H1 (cell line): ENCODE measurements at regions not wholly inside any gene's neighbourhood (a gene's known extent, or its start where the extent isn't known, plus 50 kb on each side); places are given as distances from the start of the nearest gene placed in this dataset.

ENCODE experiments used
- CTCF ChIA-PET: fragments of 300-600 bp; sonication (Branson Sonifier 250); formaldehyde crosslinking; loops from one replicate; lab custom pipeline; 2021; ENCODE audit not compliant: partially characterized antibody; lab: Charles Lee
- POLR2A ChIA-PET: fragments of 300-600 bp; sonication (Branson Sonifier 250); formaldehyde crosslinking; loops from one replicate; lab custom pipeline; 2021; ENCODE audit warnings: inconsistent platforms; ENCODE audit not compliant: partially characterized antibody; lab: Charles Lee
- DNase-seq, 2 experiments: peaks; one replicate each; pipeline versions ENCODE4 v3.0.0 to v3.0.0-alpha.2; 2010 to 2022; ENCODE audit warnings: low spot score in 2 of 2, low read depth in 1 of 2, mixed read lengths in 1 of 2
- FAIRE-seq: peaks from 2 replicates; lab custom pipeline; 2011; peaks lifted over from hg19 to GRCh38; lab: Jason Lieb, UNC
- H2AFZ ChIP-seq: 2 replicates; pipeline ENCODE4 v1.8.1; 2012; ENCODE audit warnings: low read length, inconsistent platforms
- H2AK5ac ChIP-seq: 2 replicates; pipeline ENCODE4 v1.6.1; 2013; ENCODE audit warnings: low read depth, low read length
- H2BK120ac ChIP-seq: replicated peaks from 2 replicates; pipeline ENCODE3; 2013; ENCODE audit warnings: low read depth, low read length, inconsistent platforms
- H2BK12ac ChIP-seq: 2 replicates; pipeline ENCODE4 v1.6.1; 2013; ENCODE audit warnings: low read depth, low read length
- H2BK15ac ChIP-seq: 2 replicates; pipeline ENCODE4 v1.6.1; 2013; ENCODE audit warnings: low read length
- H2BK20ac ChIP-seq: 2 replicates; pipeline ENCODE4 v1.6.1; 2013; ENCODE audit warnings: low read length
- H2BK5ac ChIP-seq: 2 replicates; pipeline ENCODE4 v1.6.1; 2013; ENCODE audit warnings: low read depth, low read length
- H3K14ac ChIP-seq: 2 replicates; pipeline ENCODE4 v1.6.1; 2013; ENCODE audit warnings: inconsistent platforms; ENCODE audit not compliant: insufficient read length
- H3K18ac ChIP-seq: 2 replicates; pipeline ENCODE4 v1.6.1; 2013; ENCODE audit warnings: low read length; ENCODE audit errors: extremely low read depth
- H3K23ac ChIP-seq: 2 replicates; pipeline ENCODE4 v1.6.1; 2013; ENCODE audit warnings: inconsistent platforms; ENCODE audit not compliant: insufficient read length
- H3K23me2 ChIP-seq: 2 replicates; pipeline ENCODE4 v1.6.1; 2013; ENCODE audit warnings: low read depth, low read length
- H3K27ac ChIP-seq: 2 replicates; pipeline ENCODE4 v1.6.1; 2011; ENCODE audit warnings: low read depth, low read length, inconsistent platforms
- H3K27me3 ChIP-seq, 4 experiments: replicated peaks in 1 of 4; 1 replicate in 1 of 4; 2 replicates in 3 of 4; pipeline versions ENCODE4 v1.6.1 to v1.8.1; 2011 to 2013; ENCODE audit warnings: low read length in 3 of 4, mild to moderate bottlenecking in 3 of 4, inconsistent platforms in 2 of 4, mixed read lengths in 2 of 4, moderate library complexity in 1 of 4; ENCODE audit not compliant: control insufficient read depth in 3 of 4, insufficient read depth in 3 of 4; ENCODE audit errors: extremely low read depth in 1 of 4
- H3K36me3 ChIP-seq, 4 experiments: 2 replicates each; pipeline versions ENCODE4 v1.6.1 to v1.8.1; 2011 to 2013; ENCODE audit warnings: mild to moderate bottlenecking in 4 of 4, low read length in 3 of 4, moderate library complexity in 2 of 4, control low read depth in 1 of 4, inconsistent platforms in 1 of 4; ENCODE audit not compliant: insufficient read depth in 4 of 4, control insufficient read depth in 2 of 4
- H3K4ac ChIP-seq: replicated peaks from 2 replicates; pipeline ENCODE3; 2013; ENCODE audit warnings: low read length, low read depth, mixed read lengths, inconsistent platforms; ENCODE audit not compliant: insufficient read length
- H3K4me1 ChIP-seq, 4 experiments: replicated peaks in 1 of 4; 1 replicate in 1 of 4; 2 replicates in 3 of 4; pipeline versions ENCODE4 v1.6.1 to v1.8.1; 2011 to 2013; ENCODE audit warnings: low read length in 3 of 4, inconsistent platforms in 2 of 4, mixed read lengths in 1 of 4; ENCODE audit not compliant: insufficient read depth in 4 of 4, control insufficient read depth in 3 of 4
- H3K4me2 ChIP-seq, 2 experiments: 2 replicates each; pipeline versions ENCODE4 v1.6.1 to v1.8.1; 2011 to 2013; ENCODE audit warnings: low read depth in 2 of 2, low read length in 2 of 2, control low read depth in 1 of 2, inconsistent platforms in 1 of 2, mild to moderate bottlenecking in 1 of 2; ENCODE audit not compliant: insufficient read depth in 1 of 2
- H3K4me3 ChIP-seq, 4 experiments: fragments of 200-600, 300-600 bp in 1 of 4; sonication (generic), shearing (Covaris generic), sonication (Bioruptor Twin) in 1 of 4; 2 replicates each; pipeline versions ENCODE4 v1.5.1 to v1.8.1; 2011 to 2016; ENCODE audit warnings: low read length in 4 of 4, low read depth in 3 of 4, control low read depth in 2 of 4, inconsistent platforms in 2 of 4, mild to moderate bottlenecking in 2 of 4, mixed read lengths in 1 of 4, moderate library complexity in 1 of 4; ENCODE audit not compliant: insufficient read depth in 2 of 4; ENCODE audit errors: extremely low read depth in 1 of 4
- H3K56ac ChIP-seq: replicated peaks from 2 replicates; pipeline ENCODE3; 2013; ENCODE audit warnings: low read depth, mild to moderate bottlenecking, mixed read lengths, low read length, inconsistent platforms; ENCODE audit not compliant: insufficient read length
- H3K79me1 ChIP-seq: 2 replicates; pipeline ENCODE4 v1.6.1; 2013; ENCODE audit warnings: low read depth, low read length, control low read depth
- H3K79me2 ChIP-seq, 2 experiments: 2 replicates each; pipeline versions ENCODE4 v1.6.1 to v1.8.1; 2012 to 2013; ENCODE audit warnings: low read length in 2 of 2, mild to moderate bottlenecking in 2 of 2, inconsistent platforms in 1 of 2; ENCODE audit not compliant: insufficient read depth in 2 of 2, control insufficient read depth in 1 of 2
- H3K9ac ChIP-seq, 4 experiments: replicated peaks in 1 of 4; 1 replicate in 1 of 4; 2 replicates in 3 of 4; pipeline versions ENCODE4 v1.6.1 to v1.8.1; 2011 to 2013; ENCODE audit warnings: low read depth in 3 of 4, low read length in 3 of 4, control low read depth in 2 of 4, mild to moderate bottlenecking in 2 of 4, moderate library complexity in 2 of 4, inconsistent platforms in 1 of 4; ENCODE audit errors: extremely low read depth in 1 of 4
- H3K9me3 ChIP-seq, 2 experiments: 2 replicates each; pipeline versions ENCODE4 v1.6.1 to v1.8.1; 2012 to 2013; ENCODE audit warnings: mild to moderate bottlenecking in 2 of 2, moderate library complexity in 2 of 2, control low read depth in 1 of 2, inconsistent platforms in 1 of 2, low read depth in 1 of 2, low read length in 1 of 2, mixed read lengths in 1 of 2; ENCODE audit not compliant: insufficient read depth in 2 of 2
- H4K20me1 ChIP-seq, 2 experiments: replicated peaks in 1 of 2; 2 replicates each; pipeline versions ENCODE3 to v1.8.1; 2011 to 2013; ENCODE audit warnings: inconsistent platforms in 2 of 2, low read length in 2 of 2, mild to moderate bottlenecking in 1 of 2; ENCODE audit not compliant: insufficient read depth in 2 of 2, control insufficient read depth in 1 of 2
- H4K5ac ChIP-seq: 2 replicates; pipeline ENCODE4 v1.6.1; 2013; ENCODE audit warnings: low read length, low read depth, mixed read lengths, inconsistent platforms; ENCODE audit not compliant: insufficient read length
- H4K8ac ChIP-seq: 2 replicates; pipeline ENCODE4 v1.8.0; 2013; ENCODE audit warnings: mild to moderate bottlenecking, moderate library complexity, low read length, inconsistent platforms; ENCODE audit not compliant: insufficient read depth; ENCODE audit errors: extremely low read depth
- H4K91ac ChIP-seq: replicated peaks from 2 replicates; pipeline ENCODE3; 2013; ENCODE audit warnings: low read length, mixed read lengths, inconsistent platforms; ENCODE audit not compliant: insufficient read length
- EGR1 ChIP-seq: IDR thresholded peaks from 2 replicates; pipeline ENCODE4 v1.6.1; 2011; ENCODE audit warnings: low read depth, low read length, borderline replicate concordance
- POLR2A ChIP-seq, 2 experiments: IDR thresholded peaks; 1 replicate in 1 of 2; 2 replicates in 1 of 2; pipeline ENCODE4 v1.6.1; 2011; ENCODE audit warnings: low read depth in 2 of 2, low read length in 2 of 2, mild to moderate bottlenecking in 2 of 2; ENCODE audit errors: control extremely low read depth in 1 of 2
- SIX5 ChIP-seq: IDR thresholded peaks from 2 replicates; pipeline ENCODE4 v1.6.1; 2011; ENCODE audit warnings: mild to moderate bottlenecking, low read depth, low read length
- WGBS, 2 experiments: shearing (Covaris generic) in 1 of 2; methylation state at CpG; one replicate each; pipeline versions ENCODE4 v1.1.6 to v1.1.7; 2013 to 2015; ENCODE audit warnings: low lambda C conversion rate in 2 of 2, mixed read lengths in 2 of 2, inconsistent platforms in 1 of 2, low coverage in 1 of 2, missing lambda C conversion rate in 1 of 2; ENCODE audit not compliant: insufficient replicate concordance in 2 of 2, insufficient coverage in 1 of 2, insufficient read length in 1 of 2; ENCODE audit errors: extremely low coverage in 1 of 2, missing lambda C conversion rate in 1 of 2; 5-methylcytosine and 5-hydroxymethylcytosine counted together

DNA sequence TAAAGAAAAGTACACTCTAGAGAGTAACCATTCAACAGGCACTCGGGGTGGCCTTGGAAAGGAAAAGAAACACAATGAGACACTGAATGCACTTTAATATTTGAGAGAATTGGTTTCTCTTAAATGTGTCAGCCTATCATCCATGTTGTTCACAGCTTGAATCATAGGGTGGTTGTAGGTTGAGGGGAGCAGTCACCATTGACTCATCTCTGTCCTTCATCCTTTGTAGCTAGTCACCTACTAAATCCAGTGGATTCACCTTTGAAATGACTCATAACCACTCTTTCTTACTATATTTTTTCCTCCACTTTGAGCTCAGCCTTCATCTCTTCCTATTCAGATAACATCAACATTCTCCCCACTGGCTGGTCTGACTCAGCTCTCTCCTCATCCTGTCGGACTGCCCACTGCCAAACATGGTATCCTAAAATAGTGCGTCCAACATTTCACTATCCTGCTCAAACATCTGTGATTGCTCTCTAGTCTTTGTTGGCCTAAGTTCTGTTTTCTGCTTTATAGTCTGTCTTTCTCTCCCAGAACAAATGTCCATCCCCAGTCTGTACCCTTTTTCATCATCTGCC lies 182.7 kb upstream of the GADL1 start:
- Histone ChIP-seq H3K56ac (no peak overlapping the region), H4K8ac (no peak overlapping the region), H4K91ac (no peak overlapping the region), H3K36me3 (no peaks in the 10 kb centered on the region), H3K4me1 (no peaks in the 10 kb centered on the region), H2BK15ac (no peak overlapping the region), H4K5ac (no peak overlapping the region), H3K79me1 (no peaks in the 10 kb centered on the region), H2AK5ac (no peak overlapping the region), H3K9ac (no peak overlapping the region), H3K23ac (no peak overlapping the region), H3K4me3 (no peak overlapping the region), H2BK20ac (no peak overlapping the region), H3K18ac (no peak overlapping the region), H3K14ac (no peak overlapping the region), H2BK12ac (no peak overlapping the region), H3K4ac (no peak overlapping the region), H3K23me2 (no peaks in the 10 kb centered on the region), H3K27me3 (no peaks in the 10 kb centered on the region), H3K4me2 (no peak overlapping the region), H2AFZ (0 out of 2 replicates have a peak overlapping the region, but pooled peaks have one; percentile 34), H3K27ac (no peak overlapping the region), H3K9me3 (peaks cover 2% of the 10 kb centered on the region in 2 experiments; a peak in 1 of 4 replicates), H2BK120ac (no peak overlapping the region), H2BK5ac (no peak overlapping the region), H3K79me2 (no peaks in the 10 kb centered on the region), H4K20me1 (no peaks in the 10 kb centered on the region)
- no peak for DNase-seq
- 93% methylated on average over 3 of the region's 3 CpGs; no CpG with 5 or more reads in 1 of the 2 experiments for WGBS, 2 experiments
- ChIA-PET POLR2A (no interaction called here), CTCF (interaction anchor here (0.9 to 1.1 kb wide), 2 partner anchors 9 to 70 kb away, joined by 3 read pairs; no protein-coding TSS in a partner anchor)
- TF ChIP-seq POLR2A (IDR thresholded peaks at IDR 0.05; ENCODE audit: control extremely low read depth in 1 of 2, low read depth in 2 of 2, low read length in 2 of 2) = no peak
- no peak for TF ChIP-seq SIX5
- no peak for TF ChIP-seq EGR1
- no peak for FAIRE-seq
